CD14-positive monocyte (primary cell): ENCODE measurements at regions not wholly inside any gene's neighbourhood (a gene's known extent, or its start where the extent isn't known, plus 50 kb on each side); places are given as distances from the start of the nearest gene placed in this dataset.

ENCODE experiments used
- DNase-seq, 3 donors: peaks; one replicate each; pipeline ENCODE4 v3.0.0-alpha.2; 2011 to 2022
- H2AFZ ChIP-seq: 2 replicates; pipeline ENCODE4 v1.6.0; 2012; ENCODE audit warnings: mild to moderate bottlenecking, low read depth, low read length, inconsistent platforms; ENCODE audit not compliant: insufficient read depth, poor library complexity, severe bottlenecking
- H3K27ac ChIP-seq, 2 donors: 1 replicate in 1 of 2; 2 replicates in 1 of 2; pipeline ENCODE4 v1.5.1; 2012 to 2013; ENCODE audit warnings: low read length in 2 of 2, control low read depth in 1 of 2, inconsistent platforms in 1 of 2, low read depth in 1 of 2, mild to moderate bottlenecking in 1 of 2
- H3K27me3 ChIP-seq, 2 donors: one replicate each; pipeline versions ENCODE4 v1.6.0 to v1.6.1; 2011 to 2013; ENCODE audit warnings: low read length in 2 of 2; ENCODE audit not compliant: control insufficient read depth in 2 of 2, insufficient read depth in 2 of 2
- H3K36me3 ChIP-seq, 2 donors: replicated peaks in 1 of 2; 1 replicate in 1 of 2; 2 replicates in 1 of 2; pipeline versions ENCODE4 v1.5.1 to v1.6.1; 2012 to 2013; ENCODE audit warnings: low read length in 2 of 2, control low read depth in 1 of 2, inconsistent platforms in 1 of 2, mild to moderate bottlenecking in 1 of 2; ENCODE audit not compliant: insufficient read depth in 2 of 2, control insufficient read depth in 1 of 2
- H3K4me1 ChIP-seq, 2 donors: 1 replicate in 1 of 2; 2 replicates in 1 of 2; pipeline versions ENCODE4 v1.5.1 to v1.6.1; 2012 to 2013; ENCODE audit warnings: low read length in 2 of 2, control low read depth in 1 of 2, inconsistent platforms in 1 of 2, mild to moderate bottlenecking in 1 of 2, moderate library complexity in 1 of 2; ENCODE audit not compliant: insufficient read depth in 2 of 2, control insufficient read depth in 1 of 2
- H3K4me2 ChIP-seq: replicated peaks from 2 replicates; pipeline ENCODE3; 2012; ENCODE audit warnings: low read length, moderate library complexity, mild to moderate bottlenecking; ENCODE audit not compliant: poor library complexity, severe bottlenecking; ENCODE audit errors: extremely low read depth
- H3K4me3 ChIP-seq, 3 experiments: fragments of 200-600 bp in 1 of 3; sonication (generic) in 1 of 3; replicated peaks in 1 of 3; 1 replicate in 2 of 3; 2 replicates in 1 of 3; pipeline ENCODE4 v1.5.1; 2011 to 2013; ENCODE audit warnings: low read length in 3 of 3, mild to moderate bottlenecking in 3 of 3, control low read depth in 2 of 3, low read depth in 2 of 3, inconsistent platforms in 1 of 3, moderate library complexity in 1 of 3
- H3K79me2 ChIP-seq: 2 replicates; pipeline ENCODE4 v1.6.0; 2012; ENCODE audit warnings: mild to moderate bottlenecking, control low read depth, inconsistent platforms, low read length, moderate library complexity; ENCODE audit not compliant: insufficient read depth
- H3K9ac ChIP-seq: 2 replicates; pipeline ENCODE4 v1.6.0; 2017; ENCODE audit warnings: low read length, mild to moderate bottlenecking; ENCODE audit not compliant: insufficient read depth, poor library complexity, severe bottlenecking
- H3K9me3 ChIP-seq, 2 donors: replicated peaks in 1 of 2; 1 replicate in 1 of 2; 2 replicates in 1 of 2; pipeline versions ENCODE4 v1.5.1 to v1.6.1; 2012 to 2013; ENCODE audit warnings: low read length in 2 of 2, control low read depth in 1 of 2; ENCODE audit not compliant: control insufficient read depth in 1 of 2, insufficient read depth in 1 of 2
- H4K20me1 ChIP-seq: 2 replicates; pipeline ENCODE4 v1.6.0; 2012; ENCODE audit warnings: mild to moderate bottlenecking, low read length, control low read depth, moderate library complexity; ENCODE audit not compliant: insufficient read depth
- H3K27ac Mint-ChIP-seq, 7 donors: one replicate each; pipeline ENCODE4 v1.8.0; 2020; ENCODE audit warnings: mild to moderate bottlenecking in 7 of 7, mixed read lengths in 7 of 7, moderate library complexity in 6 of 7, inconsistent platforms in 2 of 7
- H3K27me3 Mint-ChIP-seq, 3 donors: one replicate each; pipeline ENCODE4 v1.8.0; 2021 to 2022; ENCODE audit warnings: low read depth in 3 of 3, mild to moderate bottlenecking in 3 of 3, mixed read lengths in 3 of 3, moderate library complexity in 3 of 3, inconsistent platforms in 1 of 3
- H3K36me3 Mint-ChIP-seq, 2 donors: one replicate each; pipeline ENCODE4 v1.8.0; 2020; ENCODE audit warnings: mixed read lengths in 2 of 2, inconsistent platforms in 1 of 2, mild to moderate bottlenecking in 1 of 2
- H3K4me1 Mint-ChIP-seq: one replicate; pipeline ENCODE4 v1.8.0; 2020; ENCODE audit warnings: mild to moderate bottlenecking, mixed read lengths
- H3K4me3 Mint-ChIP-seq, 2 donors: one replicate each; pipeline ENCODE4 v1.8.0; 2020; ENCODE audit warnings: mild to moderate bottlenecking in 2 of 2, mixed read lengths in 2 of 2, moderate library complexity in 1 of 2
- H3K9me3 Mint-ChIP-seq, 7 donors: one replicate each; pipeline ENCODE4 v1.8.0; 2020 to 2022; ENCODE audit warnings: mixed read lengths in 7 of 7, mild to moderate bottlenecking in 6 of 7, moderate library complexity in 6 of 7, inconsistent platforms in 2 of 7
- CTCF ChIP-seq: fragments of 200-600 bp; IDR thresholded peaks from one replicate; pipeline ENCODE4 v1.8.0; 2022; ENCODE audit warnings: antibody characterized with exemption, mild to moderate bottlenecking
- WGBS: methylation state at CpG from one replicate; pipeline ENCODE4 v1.1.5; 2013; ENCODE audit warnings: missing lambda C conversion rate; ENCODE audit not compliant: insufficient coverage; 5-methylcytosine and 5-hydroxymethylcytosine counted together
- intact Hi-C, 2 donors: fragments of 100-400 bp; cut with micrococcal nuclease; formaldehyde crosslinking; loops; one replicate each; pipeline versions ENCODE4 v1.15.0 to v1.15.1; 2023

- intact Hi-C loops, result no loop called here
- Mint-ChIP-seq H3K27me3 (peaks cover 0 to 2% (median 0%) of the 10 kb centered on the region in 3 donors), H3K27ac (no peak overlapping the region), H3K9me3 (peaks cover 0 to 4% (median 0%) of the 10 kb centered on the region in 7 donors), H3K36me3 (no peaks in the 10 kb centered on the region), H3K4me1 (no peaks in the 10 kb centered on the region), H3K4me3 (no peak overlapping the region)
- Histone ChIP-seq H3K9me3 (no peaks in the 10 kb centered on the region), H3K4me2 (no peak overlapping the region), H3K27me3 (no peaks in the 10 kb centered on the region), H2AFZ (no peak overlapping the region), H3K79me2 (no peaks in the 10 kb centered on the region), H3K4me3 (no peak overlapping the region), H3K27ac (no peak overlapping the region), H4K20me1 (no peaks in the 10 kb centered on the region), H3K9ac (no peak overlapping the region), H3K4me1 (no peaks in the 10 kb centered on the region), H3K36me3 (no peaks in the 10 kb centered on the region)
- DNase-seq, result no peak
- 100% methylated on average over 1 of the region's 2 CpGs for WGBS
- no peak for TF ChIP-seq CTCF
These were observed 200.4 kb downstream of the NR4A2 start for GRCh38 chr2:156132130-156132529.

- H3K4me2 ChIP-seq, result no peak overlapping the region
These were observed 203.3 kb downstream of the NR4A2 start for GRCh38 chr2:156129227-156129626.

More at GRCh38 chr2:156129227-156129626, 203.3 kb downstream of the NR4A2 start:
- Mint-ChIP-seq H3K9me3 (peaks cover 0 to 4% (median 2%) of the 10 kb centered on the region in 7 donors), H3K36me3 (no peaks in the 10 kb centered on the region), H3K27ac (no peak overlapping the region), H3K27me3 (peaks cover 0 to 2% (median 0%) of the 10 kb centered on the region in 3 donors), H3K4me1 (no peaks in the 10 kb centered on the region), H3K4me3 (no peak overlapping the region)
- no peak overlapping the region for H3K27ac ChIP-seq
- intact Hi-C loops, result no loop called here
- no peak overlapping the region for H3K4me3 ChIP-seq
- WGBS, result 60% methylated on average over 2 of the region's 2 CpGs
- no peak overlapping the region for H2AFZ ChIP-seq
- H3K4me1 ChIP-seq, result no peaks in the 10 kb centered on the region
- TF ChIP-seq CTCF, result no peak
- H3K79me2 ChIP-seq, result no peaks in the 10 kb centered on the region
- H3K27me3 ChIP-seq, result no peaks in the 10 kb centered on the region
- H3K9ac ChIP-seq, result no peak overlapping the region
- DNase-seq, result no peak
- no peaks in the 10 kb centered on the region for H3K9me3 ChIP-seq
- no peaks in the 10 kb centered on the region for H4K20me1 ChIP-seq
- H3K36me3 ChIP-seq, result no peaks in the 10 kb centered on the region
